GM23338 (cell line): ENCODE measurements at regions not wholly inside any gene's neighbourhood (a gene's known extent, or its start where the extent isn't known, plus 50 kb on each side); places are given as distances from the start of the nearest gene placed in this dataset.

Experiments used
- ATAC-seq: fragments of 200-7000 bp; cut with Tn5 transposase; 3 replicates; pipeline ENCODE4 v1.9.1; 2020
- DNase-seq: peaks from one replicate; pipeline ENCODE4 v3.0.0-alpha.2; 2015; ENCODE audit warnings: low spot score
- H2AFZ ChIP-seq: fragments of 200-600 bp; sonication (generic); 2 replicates; pipeline ENCODE4 v1.8.0; 2016; ENCODE audit warnings: antibody characterized with exemption, mild to moderate bottlenecking, moderate library complexity
- H3F3A ChIP-seq: fragments of 200-600 bp; sonication (generic); replicated peaks from 2 replicates; pipeline ENCODE4 v1.8.0; 2017; ENCODE audit warnings: antibody characterized with exemption, mixed run types, low read depth
- H3K27ac ChIP-seq: fragments of 200-600 bp; sonication (generic); 2 replicates; pipeline ENCODE4 v1.6.1; 2016; ENCODE audit warnings: low read depth
- H3K27me3 ChIP-seq: fragments of 200-600 bp; sonication (generic); 2 replicates; pipeline ENCODE4 v1.8.0; 2016; ENCODE audit warnings: mild to moderate bottlenecking, mixed run types, moderate library complexity; ENCODE audit not compliant: insufficient read depth
- H3K36me3 ChIP-seq: fragments of 200-600 bp; sonication (generic); 2 replicates; pipeline ENCODE4 v1.8.0; 2016; ENCODE audit warnings: mild to moderate bottlenecking; ENCODE audit not compliant: insufficient read depth
- H3K4me1 ChIP-seq: fragments of 200-600 bp; sonication (generic); 2 replicates; pipeline ENCODE4 v1.8.0; 2016; ENCODE audit warnings: mild to moderate bottlenecking, moderate library complexity; ENCODE audit not compliant: insufficient read depth
- H3K4me2 ChIP-seq: fragments of 200-600 bp; sonication (generic); 2 replicates; pipeline ENCODE4 v1.7.1; 2017; ENCODE audit warnings: mixed run types
- H3K4me3 ChIP-seq: fragments of 200-600 bp; sonication (generic); 2 replicates; pipeline ENCODE4 v1.6.1; 2016; ENCODE audit warnings: mixed run types
- H3K79me2 ChIP-seq: fragments of 200-600 bp; sonication (generic); replicated peaks from 2 replicates; pipeline ENCODE4 v1.8.0; 2017; ENCODE audit warnings: mild to moderate bottlenecking; ENCODE audit not compliant: insufficient read depth
- H3K9me2 ChIP-seq: fragments of 200-600 bp; sonication (generic); 2 replicates; pipeline ENCODE4 v1.8.0; 2017; ENCODE audit not compliant: insufficient read depth
- H4K20me1 ChIP-seq: fragments of 200-600 bp; sonication (generic); replicated peaks from 2 replicates; pipeline ENCODE4 v1.8.0; 2017; ENCODE audit warnings: mild to moderate bottlenecking; ENCODE audit not compliant: insufficient read depth
- H3K27ac Mint-ChIP-seq: 2 replicates; pipeline ENCODE4 v1.8.0; 2020; ENCODE audit warnings: inconsistent platforms, mild to moderate bottlenecking, moderate library complexity, mixed read lengths
- H3K27me3 Mint-ChIP-seq: 3 replicates; pipeline ENCODE4 v1.8.0; 2022; ENCODE audit warnings: low read depth, mild to moderate bottlenecking, moderate library complexity, mixed read lengths, inconsistent platforms; ENCODE audit not compliant: insufficient read depth, poor library complexity
- H3K36me3 Mint-ChIP-seq: 3 replicates; pipeline ENCODE4 v1.8.0; 2021; ENCODE audit warnings: low read depth, mild to moderate bottlenecking, inconsistent platforms, moderate library complexity, mixed read lengths
- H3K4me1 Mint-ChIP-seq: 3 replicates; pipeline ENCODE4 v1.8.0; 2020; ENCODE audit warnings: mild to moderate bottlenecking, inconsistent platforms, mixed read lengths
- H3K4me3 Mint-ChIP-seq: 3 replicates; pipeline ENCODE4 v1.8.0; 2021; ENCODE audit warnings: moderate library complexity, mild to moderate bottlenecking, inconsistent platforms, mixed read lengths
- H3K9me3 Mint-ChIP-seq: 3 replicates; pipeline ENCODE4 v1.8.0; 2020; ENCODE audit warnings: moderate library complexity, mild to moderate bottlenecking, inconsistent platforms, mixed read lengths
- CTCF ChIP-seq, 2 experiments: fragments of 200-600 bp in 1 of 2; sonication (generic) in 1 of 2; conservative IDR thresholded peaks; 2 replicates each; pipeline versions ENCODE4 v1.5.1 to v1.6.1; 2016 to 2017; ENCODE audit warnings: antibody characterized with exemption in 2 of 2, low read depth in 2 of 2, mild to moderate bottlenecking in 2 of 2, moderate library complexity in 1 of 2
- ETS1 ChIP-seq: IDR thresholded peaks from 2 replicates; pipeline ENCODE4 v1.6.1; 2016; ENCODE audit warnings: antibody characterized with exemption
- EZH2 ChIP-seq: fragments of 200-600 bp; sonication (generic); IDR thresholded peaks from one replicate; pipeline ENCODE4 v1.8.0; 2017; ENCODE audit warnings: antibody characterized with exemption, mild to moderate bottlenecking, low read depth; ENCODE audit not compliant: unreplicated experiment
- EZH2phosphoT487 ChIP-seq: fragments of 200-600 bp; sonication (generic); IDR thresholded peaks from one replicate; pipeline ENCODE4 v1.8.1; 2018; ENCODE audit warnings: antibody characterized with exemption; ENCODE audit not compliant: unreplicated experiment
- JUNB ChIP-seq: IDR thresholded peaks from one replicate; pipeline ENCODE4 v1.6.1; 2016; ENCODE audit warnings: antibody characterized with exemption; ENCODE audit not compliant: unreplicated experiment
- NANOG ChIP-seq: IDR thresholded peaks from 2 replicates; pipeline ENCODE4 v1.6.1; 2016; ENCODE audit warnings: antibody characterized with exemption, borderline replicate concordance
- POLR2AphosphoS5 ChIP-seq: IDR thresholded peaks from 2 replicates; pipeline ENCODE4 v1.6.1; 2016; ENCODE audit warnings: antibody characterized with exemption, low read depth
- REST ChIP-seq: IDR thresholded peaks from one replicate; pipeline ENCODE4 v1.6.1; 2018; ENCODE audit warnings: antibody characterized with exemption; ENCODE audit not compliant: unreplicated experiment
- STAT1 ChIP-seq: IDR thresholded peaks from one replicate; pipeline ENCODE4 v1.6.1; 2016; ENCODE audit warnings: antibody characterized with exemption; ENCODE audit not compliant: unreplicated experiment
- ZNF114 ChIP-seq: fragments of 250-450 bp; sonication (Bioruptor Pico); IDR thresholded peaks from 2 replicates; pipeline ENCODE4 v1.5.0; 2020; ENCODE audit warnings: mild to moderate bottlenecking, moderate library complexity
- ZNF331 ChIP-seq: fragments of 250-450 bp; sonication (Bioruptor Pico); IDR thresholded peaks from 2 replicates; pipeline ENCODE4 v1.5.0; 2020; ENCODE audit warnings: low read depth, mild to moderate bottlenecking, moderate library complexity
- ZNF462 ChIP-seq: fragments of 250-450 bp; sonication (Bioruptor Pico); IDR thresholded peaks from 2 replicates; pipeline ENCODE4 v1.5.0; 2020; ENCODE audit warnings: mild to moderate bottlenecking, moderate library complexity

- no peaks in the 10 kb centered on the region for H3K4me1 Mint-ChIP-seq
- no peak overlapping the region for H3K4me3 Mint-ChIP-seq
These were observed 54.7 kb upstream of the ARSJ start for GRCh38 chr4:114034189-114034588.

More at GRCh38 chr4:114034189-114034588, 54.7 kb upstream of the ARSJ start:
- DNase-seq: no peak
- no peaks in the 10 kb centered on the region for H3K36me3 Mint-ChIP-seq
- H4K20me1 ChIP-seq: no peaks in the 10 kb centered on the region
- H3K27ac Mint-ChIP-seq: no peak overlapping the region
- no peak overlapping the region for H3K4me3 ChIP-seq
- no peaks in the 10 kb centered on the region for H3K4me1 ChIP-seq
- no peaks in the 10 kb centered on the region for H3K36me3 ChIP-seq
- no peak for ATAC-seq
- H3K27me3 Mint-ChIP-seq: no peaks in the 10 kb centered on the region
- no peaks in the 10 kb centered on the region for H3K9me2 ChIP-seq
- no peaks in the 10 kb centered on the region for H3K79me2 ChIP-seq
- H3K27me3 ChIP-seq: no peaks in the 10 kb centered on the region
- no peak overlapping the region for H2AFZ ChIP-seq
- H3K27ac ChIP-seq: no peak overlapping the region
- H3K4me2 ChIP-seq: no peak overlapping the region
- H3K9me3 Mint-ChIP-seq: no peaks in the 10 kb centered on the region
- no peaks in the 10 kb centered on the region for H3F3A ChIP-seq
- TF ChIP-seq ZNF331 (CRISPR knock-in tag): no peak
- TF ChIP-seq STAT1: no peak
- TF ChIP-seq REST: no peak
- no peak for TF ChIP-seq ZNF114 (CRISPR knock-in tag)
- no peak for TF ChIP-seq ETS1
- TF ChIP-seq EZH2phosphoT487: no peak
- no peak for TF ChIP-seq NANOG
- TF ChIP-seq EZH2: no peak
- no peak for TF ChIP-seq CTCF (conservative IDR thresholded peaks at IDR 0.05; ENCODE audit: low read depth in 2 of 2)
- no peak for TF ChIP-seq ZNF462 (CRISPR knock-in tag)
- no peak for TF ChIP-seq POLR2AphosphoS5
- no peak for TF ChIP-seq JUNB
